H1 (cell line): ENCODE measurements at regions not wholly inside any gene's neighbourhood (a gene's known extent, or its start where the extent isn't known, plus 50 kb on each side); places are given as distances from the start of the nearest gene placed in this dataset.

ENCODE experiments used
- CHD7 ChIP-seq: fragments of 300-600 bp; sonication (generic); IDR thresholded peaks from 2 replicates; pipeline ENCODE4 v1.7.1; 2012; ENCODE audit warnings: low read length, moderate library complexity, mild to moderate bottlenecking, inconsistent platforms; ENCODE audit not compliant: insufficient replicate concordance
- E2F6 ChIP-seq: IDR thresholded peaks from 2 replicates; pipeline ENCODE4 v1.6.1; 2012; ENCODE audit warnings: inconsistent platforms
- SP1 ChIP-seq: IDR thresholded peaks from 2 replicates; pipeline ENCODE4 v1.6.1; 2011; ENCODE audit warnings: low read depth, low read length

GRCh38 chr3:8205881-8206280 is 295.7 kb upstream of the LMCD1 start (continued):
- TF ChIP-seq CHD7 (no peak), E2F6 (no peak), SP1 (no peak)
